ENCODE measurements at regions not wholly inside any gene's neighbourhood (a gene's known extent, or its start where the extent isn't known, plus 50 kb on each side); places are given as distances from the start of the nearest gene placed in this dataset.

GRCh38 chr3:104977719-104978118 lies 389.0 kb upstream of the ALCAM start:
- intact Hi-C loops (cut with micrococcal nuclease), result no loop called here
- H3K27me3 Mint-ChIP-seq, result no peaks in the 10 kb centered on the region
- H3K27ac Mint-ChIP-seq, result no peak overlapping the region

GRCh38 chr3:104982130-104982529 lies 384.6 kb upstream of the ALCAM start:
- Mint-ChIP-seq H3K27me3 (no peaks in the 10 kb centered on the region), H3K9me3 (peaks cover 4% of the 10 kb centered on the region), H3K4me1 (ENCODE audit: low read depth) (no peaks in the 10 kb centered on the region), H3K27ac (no peak overlapping the region), H3K36me3 (ENCODE audit: low read depth) (no peaks in the 10 kb centered on the region), H3K4me3 (no peak overlapping the region)
- intact Hi-C loops (cut with micrococcal nuclease), result no loop called here

More at GRCh38 chr3:104977719-104978118, 389.0 kb upstream of the ALCAM start:
- peaks cover 8% of the 10 kb centered on the region for H3K9me3 Mint-ChIP-seq
- H3K4me3 Mint-ChIP-seq, result no peak overlapping the region
- H3K4me1 Mint-ChIP-seq (ENCODE audit: low read depth), result no peaks in the 10 kb centered on the region
- H3K36me3 Mint-ChIP-seq (ENCODE audit: low read depth), result no peaks in the 10 kb centered on the region

DNA sequence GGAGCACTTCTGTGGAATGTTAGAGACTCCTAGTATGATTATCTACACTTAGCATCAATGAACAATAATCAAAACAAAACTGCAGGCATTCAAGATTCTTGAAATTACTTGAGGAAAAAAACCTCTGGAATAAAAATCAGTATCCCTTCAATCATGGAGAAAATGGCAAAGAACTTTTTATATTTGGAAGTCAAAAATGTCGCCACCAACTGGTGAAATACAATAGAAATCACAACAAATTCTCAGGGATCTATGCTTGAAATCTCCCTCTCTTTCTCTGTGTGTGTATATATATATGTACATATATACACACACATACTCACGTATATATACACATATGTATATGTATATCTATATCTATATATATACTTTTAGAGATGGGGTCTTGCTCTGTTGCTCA lies 378.9 kb upstream of the ALCAM start:
- Mint-ChIP-seq H3K27me3 (no peaks in the 10 kb centered on the region), H3K36me3 (ENCODE audit: low read depth) (no peaks in the 10 kb centered on the region), H3K4me1 (ENCODE audit: low read depth) (no peaks in the 10 kb centered on the region), H3K4me3 (no peak overlapping the region), H3K27ac (no peak overlapping the region), H3K9me3 (no peaks in the 10 kb centered on the region)
- intact Hi-C loops (cut with micrococcal nuclease), result no loop called here

DNA sequence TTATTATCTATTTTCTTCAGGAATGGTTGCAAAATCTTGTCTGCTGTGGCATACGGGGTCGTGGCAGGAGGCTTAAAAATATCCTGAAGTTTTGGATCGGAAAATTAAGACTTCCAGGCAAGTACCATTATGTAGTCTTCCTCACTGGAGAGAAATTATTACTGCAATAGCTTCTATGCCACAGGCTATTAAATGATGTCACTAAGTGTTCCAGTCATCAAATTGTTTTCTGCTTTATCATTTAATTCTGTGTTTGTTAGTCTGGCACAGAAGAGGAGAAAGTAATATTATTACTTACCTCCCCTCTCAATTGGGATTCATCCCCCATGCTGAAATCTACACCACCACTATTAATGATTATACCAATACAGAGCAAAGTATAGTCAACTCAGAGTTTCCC lies 378.2 kb upstream of the ALCAM start:
- Mint-ChIP-seq H3K27me3 (no peaks in the 10 kb centered on the region), H3K27ac (no peak overlapping the region), H3K4me1 (ENCODE audit: low read depth) (no peaks in the 10 kb centered on the region), H3K4me3 (no peak overlapping the region), H3K36me3 (ENCODE audit: low read depth) (no peaks in the 10 kb centered on the region), H3K9me3 (no peaks in the 10 kb centered on the region)
- intact Hi-C loops (cut with micrococcal nuclease), result no loop called here

DNA sequence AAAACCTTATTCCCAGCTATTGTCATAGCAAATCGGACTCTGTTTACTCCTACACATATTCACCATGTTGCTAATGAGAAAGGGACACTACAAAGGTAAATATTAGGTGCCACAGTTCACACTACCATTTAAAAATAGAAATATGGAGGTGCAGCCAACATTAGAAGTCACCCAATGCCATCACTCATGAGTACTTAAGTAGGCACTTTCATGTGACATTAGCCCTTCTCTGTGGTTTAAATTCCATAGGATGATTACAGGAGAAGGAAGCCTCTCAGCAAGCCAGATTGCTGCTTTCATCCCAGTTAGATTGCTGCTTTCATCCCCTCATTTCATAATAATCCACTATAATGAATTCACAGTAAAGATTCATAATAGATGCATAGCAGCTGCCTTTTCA lies 376.8 kb upstream of the ALCAM start:
- Mint-ChIP-seq H3K27ac (no peak overlapping the region), H3K27me3 (no peaks in the 10 kb centered on the region), H3K4me1 (ENCODE audit: low read depth) (no peaks in the 10 kb centered on the region), H3K4me3 (no peak overlapping the region), H3K9me3 (no peaks in the 10 kb centered on the region), H3K36me3 (ENCODE audit: low read depth) (no peaks in the 10 kb centered on the region)
- intact Hi-C loops (cut with micrococcal nuclease), result no loop called here

DNA sequence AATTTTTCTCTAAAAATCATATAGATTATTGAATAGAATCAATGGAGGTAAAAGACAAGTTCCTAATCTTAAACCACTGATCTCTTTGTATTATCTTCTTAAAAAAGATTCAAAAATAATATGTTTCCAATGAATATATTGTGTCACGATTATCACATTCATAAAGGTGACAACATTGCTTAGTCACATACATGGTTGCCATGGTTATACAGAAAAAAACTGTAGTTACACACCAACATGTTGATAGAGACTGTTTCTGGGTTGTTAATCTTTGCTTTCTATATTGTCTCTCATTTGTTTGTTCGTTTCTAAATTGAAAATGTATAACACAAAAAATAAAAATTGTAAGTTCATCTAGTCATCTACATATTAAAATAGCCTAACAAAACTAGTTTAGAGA lies 376.0 kb upstream of the ALCAM start:
- Mint-ChIP-seq H3K27ac (no peak overlapping the region), H3K9me3 (no peaks in the 10 kb centered on the region), H3K36me3 (ENCODE audit: low read depth) (no peaks in the 10 kb centered on the region), H3K27me3 (no peaks in the 10 kb centered on the region), H3K4me1 (ENCODE audit: low read depth) (no peaks in the 10 kb centered on the region), H3K4me3 (no peak overlapping the region)
- intact Hi-C loops (cut with micrococcal nuclease), result no loop called here

GRCh38 chr3:104992676-104993075 lies 374.0 kb upstream of the ALCAM start:
- no peaks in the 10 kb centered on the region for H3K27me3 Mint-ChIP-seq
- no peaks in the 10 kb centered on the region for H3K9me3 Mint-ChIP-seq
- no peak overlapping the region for H3K27ac Mint-ChIP-seq
- no peaks in the 10 kb centered on the region for H3K4me1 Mint-ChIP-seq (ENCODE audit: low read depth)
- intact Hi-C loops (cut with micrococcal nuclease), result no loop called here
- no peak overlapping the region for H3K4me3 Mint-ChIP-seq
- H3K36me3 Mint-ChIP-seq (ENCODE audit: low read depth), result no peaks in the 10 kb centered on the region

GRCh38 chr3:105006164-105006563 lies 360.5 kb upstream of the ALCAM start:
- Mint-ChIP-seq H3K27ac (no peak overlapping the region), H3K36me3 (ENCODE audit: low read depth) (no peaks in the 10 kb centered on the region), H3K27me3 (no peaks in the 10 kb centered on the region), H3K9me3 (peaks cover 10% of the 10 kb centered on the region), H3K4me1 (ENCODE audit: low read depth) (no peaks in the 10 kb centered on the region), H3K4me3 (no peak overlapping the region)
- intact Hi-C loops (cut with micrococcal nuclease), result no loop called here

GRCh38 chr3:105013657-105014056 lies 353.1 kb upstream of the ALCAM start:
- H3K4me3 Mint-ChIP-seq, result no peak overlapping the region
- intact Hi-C loops (cut with micrococcal nuclease), result no loop called here
- peaks cover 10% of the 10 kb centered on the region for H3K9me3 Mint-ChIP-seq
- no peaks in the 10 kb centered on the region for H3K36me3 Mint-ChIP-seq (ENCODE audit: low read depth)
- no peaks in the 10 kb centered on the region for H3K27me3 Mint-ChIP-seq
- no peak overlapping the region for H3K27ac Mint-ChIP-seq
- H3K4me1 Mint-ChIP-seq (ENCODE audit: low read depth), result no peaks in the 10 kb centered on the region

DNA sequence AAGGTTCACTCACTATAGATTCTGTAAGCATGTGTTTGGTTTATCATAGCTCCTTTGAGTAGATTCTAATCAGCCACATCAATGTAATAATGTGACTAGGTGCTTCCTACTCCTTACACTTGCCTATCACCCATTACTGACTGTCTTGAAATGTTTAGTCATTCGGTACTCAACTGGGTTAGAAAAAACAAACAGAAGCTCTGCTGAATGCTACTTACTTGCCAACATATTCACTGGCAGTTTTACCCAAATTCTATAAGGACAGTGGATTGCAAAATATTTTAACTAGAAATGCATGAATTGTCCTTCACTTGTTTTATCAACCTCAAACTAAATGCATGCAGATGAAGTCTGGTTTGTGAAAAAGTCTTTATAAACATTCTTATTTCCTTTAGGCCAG lies 352.1 kb upstream of the ALCAM start:
- H3K36me3 Mint-ChIP-seq (ENCODE audit: low read depth), result no peaks in the 10 kb centered on the region
- H3K27ac Mint-ChIP-seq, result no peak overlapping the region
- H3K4me3 Mint-ChIP-seq, result no peak overlapping the region
- H3K4me1 Mint-ChIP-seq (ENCODE audit: low read depth), result no peaks in the 10 kb centered on the region
- H3K27me3 Mint-ChIP-seq, result no peaks in the 10 kb centered on the region
- intact Hi-C loops (cut with micrococcal nuclease), result no loop called here
- peaks cover 2% of the 10 kb centered on the region for H3K9me3 Mint-ChIP-seq

DNA sequence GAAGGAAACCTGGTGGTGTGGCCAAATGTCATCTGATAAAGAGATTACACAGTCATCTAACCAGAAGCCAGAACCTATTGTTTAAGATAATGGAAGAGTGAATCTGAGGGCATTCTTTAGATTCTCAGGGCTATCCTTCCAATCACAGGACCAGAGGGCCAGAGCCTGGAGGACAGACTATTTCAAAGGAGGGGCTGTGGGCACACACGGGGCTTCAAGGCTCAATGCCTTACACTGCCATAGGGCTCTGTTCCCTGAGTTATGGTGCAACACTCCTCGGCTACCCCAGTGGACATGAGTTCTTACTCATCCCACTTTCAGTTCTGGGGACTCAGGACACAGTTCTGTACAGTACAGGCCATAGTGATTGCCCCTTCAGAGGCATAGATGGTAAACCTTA lies 343.9 kb upstream of the ALCAM start:
- H3K9me3 Mint-ChIP-seq, result no peaks in the 10 kb centered on the region
- no peak overlapping the region for H3K27ac Mint-ChIP-seq
- no peaks in the 10 kb centered on the region for H3K27me3 Mint-ChIP-seq
- intact Hi-C loops (cut with micrococcal nuclease), result no loop called here
- H3K4me1 Mint-ChIP-seq (ENCODE audit: low read depth), result no peaks in the 10 kb centered on the region
- no peaks in the 10 kb centered on the region for H3K36me3 Mint-ChIP-seq (ENCODE audit: low read depth)
- H3K4me3 Mint-ChIP-seq, result no peak overlapping the region

GRCh38 chr3:105030211-105030610 lies 336.5 kb upstream of the ALCAM start:
- H3K27me3 Mint-ChIP-seq, result no peaks in the 10 kb centered on the region
- H3K36me3 Mint-ChIP-seq (ENCODE audit: low read depth), result no peaks in the 10 kb centered on the region
- H3K27ac Mint-ChIP-seq, result no peak overlapping the region
- no peak overlapping the region for H3K4me3 Mint-ChIP-seq
- intact Hi-C loops (cut with micrococcal nuclease), result no loop called here
- no peaks in the 10 kb centered on the region for H3K4me1 Mint-ChIP-seq (ENCODE audit: low read depth)
- H3K9me3 Mint-ChIP-seq, result no peaks in the 10 kb centered on the region

DNA sequence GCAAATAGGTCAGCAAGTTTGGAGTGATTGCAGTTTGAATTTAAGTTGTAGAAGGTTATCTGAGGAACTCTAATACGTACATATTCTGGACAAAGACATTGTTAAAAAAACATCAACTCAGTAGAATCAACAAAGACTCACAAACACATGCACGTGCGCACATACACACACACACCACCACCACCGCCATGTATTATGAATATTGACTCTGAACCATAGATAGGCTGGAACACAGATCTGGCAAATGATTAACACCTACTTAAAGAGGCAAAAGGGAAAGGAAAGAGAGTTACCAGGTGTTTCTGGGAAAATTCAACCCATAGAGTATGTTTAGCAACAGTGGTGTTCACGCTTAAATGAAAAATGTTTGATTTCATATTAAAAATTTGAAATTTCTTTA lies 334.2 kb upstream of the ALCAM start:
- Mint-ChIP-seq H3K27ac (no peak overlapping the region), H3K4me1 (ENCODE audit: low read depth) (no peaks in the 10 kb centered on the region), H3K9me3 (no peaks in the 10 kb centered on the region), H3K27me3 (no peaks in the 10 kb centered on the region), H3K36me3 (ENCODE audit: low read depth) (no peaks in the 10 kb centered on the region), H3K4me3 (no peak overlapping the region)
- intact Hi-C loops (cut with micrococcal nuclease), result no loop called here

DNA sequence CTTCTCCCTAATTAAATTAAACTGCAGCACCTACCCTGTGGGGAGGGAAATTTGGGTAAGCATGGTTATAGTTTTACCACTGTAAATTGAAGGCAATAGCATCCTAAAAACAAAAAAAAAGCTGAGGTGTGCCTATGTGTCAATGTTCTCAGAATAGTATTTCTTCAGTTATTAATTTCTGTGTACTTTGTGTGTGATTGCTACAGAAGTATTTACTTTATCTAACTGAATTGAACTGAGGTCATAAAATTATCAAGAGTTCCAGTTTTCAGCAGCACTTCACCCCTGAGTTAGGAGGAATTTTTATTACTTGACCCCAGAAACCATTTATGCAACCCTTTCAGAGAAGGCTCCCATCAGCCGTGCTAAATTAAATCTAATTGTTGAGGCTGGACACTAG lies 333.6 kb upstream of the ALCAM start:
- Mint-ChIP-seq H3K4me1 (ENCODE audit: low read depth) (no peaks in the 10 kb centered on the region), H3K27ac (no peak overlapping the region), H3K9me3 (no peaks in the 10 kb centered on the region), H3K36me3 (ENCODE audit: low read depth) (no peaks in the 10 kb centered on the region), H3K27me3 (no peaks in the 10 kb centered on the region), H3K4me3 (no peak overlapping the region)
- intact Hi-C loops (cut with micrococcal nuclease), result no loop called here

DNA sequence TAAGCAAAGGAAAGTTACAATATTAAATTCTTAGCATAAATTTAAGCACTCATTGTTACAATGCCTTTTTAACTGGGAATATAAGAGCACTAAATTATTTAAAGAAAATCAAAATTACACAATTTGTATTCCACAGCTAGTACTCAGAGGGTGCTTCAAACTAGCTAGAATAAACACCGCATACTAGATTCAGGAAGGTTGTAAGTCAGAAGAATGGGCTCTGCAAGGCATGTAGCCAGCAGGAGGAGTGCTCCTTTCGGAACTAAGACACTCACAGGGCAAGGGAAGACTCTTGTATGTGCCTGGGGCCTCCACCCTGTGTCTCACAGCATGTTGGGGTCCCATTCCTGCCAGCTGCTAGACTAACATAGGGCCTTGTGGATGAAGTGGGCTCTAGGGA lies 327.7 kb upstream of the ALCAM start:
- H3K4me3 Mint-ChIP-seq, result no peak overlapping the region
- no peaks in the 10 kb centered on the region for H3K27me3 Mint-ChIP-seq
- H3K9me3 Mint-ChIP-seq, result no peaks in the 10 kb centered on the region
- no peaks in the 10 kb centered on the region for H3K36me3 Mint-ChIP-seq (ENCODE audit: low read depth)
- no peak overlapping the region for H3K27ac Mint-ChIP-seq
- no peaks in the 10 kb centered on the region for H3K4me1 Mint-ChIP-seq (ENCODE audit: low read depth)
- intact Hi-C loops (cut with micrococcal nuclease), result no loop called here

All from dendritic cell treated with granulocyte-macrophage colony-stimulating factor and Interleukin-4, amounts not matched to agents 40 ng/mL and 50 ng/mL, for 4 days (primary cell).